ENCODE measurements at regions not wholly inside any gene's neighbourhood (a gene's known extent, or its start where the extent isn't known, plus 50 kb on each side); places are given as distances from the start of the nearest gene placed in this dataset.

DNA sequence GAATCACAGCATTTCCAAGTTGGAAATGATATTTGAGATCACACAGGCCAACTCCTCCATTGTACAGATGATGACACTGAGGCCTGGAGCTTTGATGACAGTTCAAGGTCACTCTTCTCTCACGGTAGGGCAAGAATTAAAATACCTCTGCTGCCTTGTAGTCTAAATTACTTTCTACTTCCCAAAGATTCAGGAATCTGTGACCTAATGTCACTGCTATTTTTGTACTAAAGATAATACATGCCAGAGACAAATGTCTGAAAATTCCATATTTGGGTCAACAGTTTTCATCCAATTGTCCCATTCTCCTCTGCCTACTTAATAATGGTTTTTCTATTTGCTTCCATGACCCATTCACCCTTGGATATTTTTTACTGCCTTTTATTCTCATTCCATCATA, 160.0 kb downstream of the SOD2 start:
- no peak overlapping the region for H2AK5ac ChIP-seq (ENCODE audit: low read length, severe bottlenecking)
- H2BK120ac ChIP-seq (ENCODE audit: low read depth, low read length): no peak overlapping the region
- H3K4me2 ChIP-seq (ENCODE audit: low read length, poor library complexity, severe bottlenecking): no peak overlapping the region
- no peak overlapping the region for H3K4ac ChIP-seq (ENCODE audit: low read depth in 1 of 2, low read length in 2 of 2)
- H2BK12ac ChIP-seq (ENCODE audit: low read length in 2 of 2): no peak overlapping the region
- peak overlapping the region; percentile 52 for H3K9ac ChIP-seq (ENCODE audit: low read length)
- no peak overlapping the region for H2BK5ac ChIP-seq (ENCODE audit: low read depth, low read length, poor library complexity, severe bottlenecking)
- 60% methylated on average over 1 of the region's 1 CpG for WGBS
- no peak overlapping the region for H3K4me3 ChIP-seq (ENCODE audit: insufficient read depth in 1 of 2, low read depth in 1 of 2, low read length in 2 of 2)
- H2BK15ac ChIP-seq (ENCODE audit: low read depth, poor library complexity, severe bottlenecking): no peak overlapping the region
- no peak overlapping the region for H3K14ac ChIP-seq (ENCODE audit: low read length in 2 of 2)
- no peak for DNase-seq
- no peak overlapping the region for H3K27ac ChIP-seq (ENCODE audit: low read length, poor library complexity, severe bottlenecking)
- H3K27me3 ChIP-seq (ENCODE audit: control insufficient read depth in 1 of 2, insufficient read depth in 1 of 2, low read length in 2 of 2): no peaks in the 10 kb centered on the region
- H4K8ac ChIP-seq (ENCODE audit: low read length): no peak overlapping the region
- H3K18ac ChIP-seq (ENCODE audit: low read depth in 1 of 2, low read length in 2 of 2): no peak overlapping the region
- H3K4me1 ChIP-seq (ENCODE audit: control insufficient read depth, insufficient read depth, low read depth, low read length): no peaks in the 10 kb centered on the region
- no peak overlapping the region for H2AFZ ChIP-seq (ENCODE audit: low read depth, low read length)
- H4K91ac ChIP-seq (ENCODE audit: low read length): no peak overlapping the region
- H3K36me3 ChIP-seq (ENCODE audit: control insufficient read depth in 1 of 2, insufficient read depth in 2 of 2, low read depth in 1 of 2, low read length in 2 of 2): no peaks in the 10 kb centered on the region
- H3K79me1 ChIP-seq (replicated peaks; ENCODE audit: low read length, poor library complexity, severe bottlenecking): no peaks in the 10 kb centered on the region
- H3K9me3 ChIP-seq (ENCODE audit: control insufficient read depth, low read length): no peaks in the 10 kb centered on the region
- no peak overlapping the region for H3K23ac ChIP-seq (ENCODE audit: low read length in 2 of 2)

DNA sequence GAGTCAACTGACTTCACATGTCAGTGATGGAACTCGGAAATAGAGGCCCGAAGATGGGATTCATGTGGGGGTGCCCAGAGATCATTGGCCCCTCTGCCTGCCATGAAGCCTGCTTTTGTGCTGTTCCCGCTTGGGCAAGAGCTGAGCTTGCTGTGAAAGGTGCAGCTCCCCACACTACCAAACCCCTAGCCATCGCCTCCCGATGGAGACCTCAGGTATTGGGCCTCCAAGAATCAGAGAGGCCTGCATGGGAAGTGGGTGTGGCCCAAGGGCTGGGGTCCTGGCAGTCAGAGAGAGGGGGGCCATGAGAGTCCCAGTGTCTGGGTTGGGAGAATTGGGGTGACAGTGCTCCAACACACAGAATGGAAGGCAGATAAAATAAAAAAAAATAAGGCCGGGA, 160.9 kb downstream of the SOD2 start:
- H3K9me3 ChIP-seq (ENCODE audit: control insufficient read depth, low read length): no peaks in the 10 kb centered on the region
- WGBS: 74% methylated on average over 5 of the region's 6 CpGs
- no peak overlapping the region for H3K9ac ChIP-seq (ENCODE audit: low read length)
- H2AFZ ChIP-seq (ENCODE audit: low read depth, low read length): no peak overlapping the region
- no peaks in the 10 kb centered on the region for H3K27me3 ChIP-seq (ENCODE audit: control insufficient read depth in 1 of 2, insufficient read depth in 1 of 2, low read length in 2 of 2)
- H3K14ac ChIP-seq (ENCODE audit: low read length in 2 of 2): no peak overlapping the region
- no peak overlapping the region for H3K4ac ChIP-seq (ENCODE audit: low read depth in 1 of 2, low read length in 2 of 2)
- no peak overlapping the region for H3K23ac ChIP-seq (ENCODE audit: low read length in 2 of 2)
- H3K36me3 ChIP-seq (ENCODE audit: control insufficient read depth in 1 of 2, insufficient read depth in 2 of 2, low read depth in 1 of 2, low read length in 2 of 2): no peaks in the 10 kb centered on the region
- DNase-seq: no peak
- no peaks in the 10 kb centered on the region for H3K79me1 ChIP-seq (replicated peaks; ENCODE audit: low read length, poor library complexity, severe bottlenecking)
- H2BK12ac ChIP-seq (ENCODE audit: low read length in 2 of 2): no peak overlapping the region
- no peak overlapping the region for H3K4me2 ChIP-seq (ENCODE audit: low read length, poor library complexity, severe bottlenecking)
- no peak overlapping the region for H2BK15ac ChIP-seq (ENCODE audit: low read depth, poor library complexity, severe bottlenecking)
- no peak overlapping the region for H2AK5ac ChIP-seq (ENCODE audit: low read length, severe bottlenecking)
- no peak overlapping the region for H2BK5ac ChIP-seq (ENCODE audit: low read depth, low read length, poor library complexity, severe bottlenecking)
- no peak overlapping the region for H4K91ac ChIP-seq (ENCODE audit: low read length)
- H3K4me3 ChIP-seq (ENCODE audit: insufficient read depth in 1 of 2, low read depth in 1 of 2, low read length in 2 of 2): no peak overlapping the region
- H3K27ac ChIP-seq (ENCODE audit: low read length, poor library complexity, severe bottlenecking): no peak overlapping the region
- H3K4me1 ChIP-seq (ENCODE audit: control insufficient read depth, insufficient read depth, low read depth, low read length): no peaks in the 10 kb centered on the region
- no peak overlapping the region for H3K18ac ChIP-seq (ENCODE audit: low read depth in 1 of 2, low read length in 2 of 2)
- H4K8ac ChIP-seq (ENCODE audit: low read length): no peak overlapping the region
- H2BK120ac ChIP-seq (ENCODE audit: low read depth, low read length): no peak overlapping the region

- Histone ChIP-seq H3K4me3 (ENCODE audit: insufficient read depth in 1 of 2, low read depth in 1 of 2, low read length in 2 of 2) (no peak overlapping the region), H2BK15ac (ENCODE audit: low read depth, poor library complexity, severe bottlenecking) (no peak overlapping the region), H2AK5ac (ENCODE audit: low read length, severe bottlenecking) (no peak overlapping the region), H3K27me3 (ENCODE audit: control insufficient read depth in 1 of 2, insufficient read depth in 1 of 2, low read length in 2 of 2) (peaks cover 0 to 1% of the 10 kb centered on the region in 2 experiments), H4K91ac (ENCODE audit: low read length) (no peak overlapping the region), H3K27ac (ENCODE audit: low read length, poor library complexity, severe bottlenecking) (no peak overlapping the region), H3K79me1 (replicated peaks; ENCODE audit: low read length, poor library complexity, severe bottlenecking) (no peaks in the 10 kb centered on the region), H2BK120ac (ENCODE audit: low read depth, low read length) (no peak overlapping the region), H3K9me3 (ENCODE audit: control insufficient read depth, low read length) (no peaks in the 10 kb centered on the region), H3K4ac (ENCODE audit: low read depth in 1 of 2, low read length in 2 of 2) (no peak overlapping the region), H2AFZ (ENCODE audit: low read depth, low read length) (no peak overlapping the region), H3K14ac (ENCODE audit: low read length in 2 of 2) (no peak overlapping the region), H3K4me2 (ENCODE audit: low read length, poor library complexity, severe bottlenecking) (no peak overlapping the region), H3K36me3 (ENCODE audit: control insufficient read depth in 1 of 2, insufficient read depth in 2 of 2, low read depth in 1 of 2, low read length in 2 of 2) (no peaks in the 10 kb centered on the region), H2BK5ac (ENCODE audit: low read depth, low read length, poor library complexity, severe bottlenecking) (no peak overlapping the region), H3K4me1 (ENCODE audit: control insufficient read depth, insufficient read depth, low read depth, low read length) (no peaks in the 10 kb centered on the region), H3K9ac (ENCODE audit: low read length) (peak overlapping the region; percentile 61), H3K23ac (ENCODE audit: low read length in 2 of 2) (no peak overlapping the region), H4K8ac (ENCODE audit: low read length) (no peak overlapping the region), H3K18ac (ENCODE audit: low read depth in 1 of 2, low read length in 2 of 2) (no peak overlapping the region), H2BK12ac (ENCODE audit: low read length in 2 of 2) (no peak overlapping the region)
- no peak for DNase-seq
- WGBS: 84% methylated on average over 7 of the region's 7 CpGs
Measured at GRCh38 chr6:159529934-159530333, 163.1 kb downstream of the SOD2 start.

GRCh38 chr6:159527351-159527750, 165.7 kb downstream of the SOD2 start:
- H2AK5ac ChIP-seq (ENCODE audit: low read length, severe bottlenecking): no peak overlapping the region
- H2BK5ac ChIP-seq (ENCODE audit: low read depth, low read length, poor library complexity, severe bottlenecking): no peak overlapping the region
- no peaks in the 10 kb centered on the region for H3K9me3 ChIP-seq (ENCODE audit: control insufficient read depth, low read length)
- H3K4me3 ChIP-seq (ENCODE audit: insufficient read depth in 1 of 2, low read depth in 1 of 2, low read length in 2 of 2): no peak overlapping the region
- no peak overlapping the region for H3K4ac ChIP-seq (ENCODE audit: low read depth in 1 of 2, low read length in 2 of 2)
- H3K27ac ChIP-seq (ENCODE audit: low read length, poor library complexity, severe bottlenecking): no peak overlapping the region
- 93% methylated on average over 1 of the region's 1 CpG for WGBS
- H2BK15ac ChIP-seq (ENCODE audit: low read depth, poor library complexity, severe bottlenecking): no peak overlapping the region
- no peak overlapping the region for H3K9ac ChIP-seq (ENCODE audit: low read length)
- H3K18ac ChIP-seq (ENCODE audit: low read depth in 1 of 2, low read length in 2 of 2): no peak overlapping the region
- H3K36me3 ChIP-seq (ENCODE audit: control insufficient read depth in 1 of 2, insufficient read depth in 2 of 2, low read depth in 1 of 2, low read length in 2 of 2): no peaks in the 10 kb centered on the region
- no peak overlapping the region for H4K8ac ChIP-seq (ENCODE audit: low read length)
- no peak overlapping the region for H2BK120ac ChIP-seq (ENCODE audit: low read depth, low read length)
- H3K27me3 ChIP-seq (ENCODE audit: control insufficient read depth in 1 of 2, insufficient read depth in 1 of 2, low read length in 2 of 2): peaks cover 0 to 7% of the 10 kb centered on the region in 2 experiments
- no peak overlapping the region for H3K23ac ChIP-seq (ENCODE audit: low read length in 2 of 2)
- no peaks in the 10 kb centered on the region for H3K4me1 ChIP-seq (ENCODE audit: control insufficient read depth, insufficient read depth, low read depth, low read length)
- no peak overlapping the region for H2BK12ac ChIP-seq (ENCODE audit: low read length in 2 of 2)
- H3K4me2 ChIP-seq (ENCODE audit: low read length, poor library complexity, severe bottlenecking): no peak overlapping the region
- no peak overlapping the region for H4K91ac ChIP-seq (ENCODE audit: low read length)
- no peak overlapping the region for H2AFZ ChIP-seq (ENCODE audit: low read depth, low read length)
- DNase-seq: no peak
- H3K14ac ChIP-seq (ENCODE audit: low read length in 2 of 2): no peak overlapping the region
- H3K79me1 ChIP-seq (replicated peaks; ENCODE audit: low read length, poor library complexity, severe bottlenecking): no peaks in the 10 kb centered on the region
